ENCODE measurements at regions not wholly inside any gene's neighbourhood (a gene's known extent, or its start where the extent isn't known, plus 50 kb on each side); places are given as distances from the start of the nearest gene placed in this dataset.

- no peak for TF ChIP-seq CTCF (IDR thresholded peaks at IDR 0.05)
- no peak for TF ChIP-seq POLR2A (IDR thresholded peaks at IDR 0.05)
Measured at GRCh38 chr2:862355-862687, 88.3 kb upstream of the SNTG2 start.
